HG03457 (cell line): ENCODE measurements at regions not wholly inside any gene's neighbourhood (a gene's known extent, or its start where the extent isn't known, plus 50 kb on each side); places are given as distances from the start of the nearest gene placed in this dataset.
"Not testable (repeated sequence)": the region's sequence is repeated elsewhere in the genome, so short reads cannot be mapped to it uniquely, and the experiment has no call there.

ENCODE experiments used
- ATAC-seq: cut with Tn5 transposase; IDR thresholded peaks from one replicate; pipeline ENCODE4 v1.9.1; 2021; ENCODE audit warnings: moderate number of reproducible peaks; ENCODE audit not compliant: unreplicated experiment

GRCh38 chr18:14342170-14342569, 201.2 kb downstream of the POTEC start:
- ATAC-seq = not testable (repeated sequence)

- not testable (repeated sequence) for ATAC-seq
Measured at GRCh38 chr18:14336017-14336416, 203.8 kb upstream of the ZNF519 start.

- not testable (repeated sequence) for ATAC-seq
Measured at GRCh38 chr18:14321217-14321616, 189.0 kb upstream of the ZNF519 start.

- ATAC-seq = not testable (repeated sequence)
Measured at GRCh38 chr18:14301255-14301654, 169.0 kb upstream of the ZNF519 start.

GRCh38 chr18:14295081-14295480, 162.8 kb upstream of the ZNF519 start:
- not testable (repeated sequence) for ATAC-seq

- ATAC-seq = no peak
Measured at GRCh38 chr18:14285053-14285452, 152.8 kb upstream of the ZNF519 start.

- not testable (repeated sequence) for ATAC-seq
Measured at GRCh38 chr18:14275391-14275790, 143.2 kb upstream of the ZNF519 start.

- not testable (repeated sequence) for ATAC-seq
Measured at GRCh38 chr18:14265637-14266410, 133.6 kb upstream of the ZNF519 start.

- not testable (repeated sequence) for ATAC-seq
Measured at GRCh38 chr18:14262786-14263185, 130.6 kb upstream of the ZNF519 start.

- not testable (repeated sequence) for ATAC-seq
Measured at GRCh38 chr18:14250084-14250677, 117.9 kb upstream of the ZNF519 start.

- ATAC-seq = not testable (repeated sequence)
Measured at GRCh38 chr18:14239224-14239623, 107.0 kb upstream of the ZNF519 start.

GRCh38 chr18:14236356-14237048, 104.3 kb upstream of the ZNF519 start:
- ATAC-seq = not testable (repeated sequence)

- not testable (repeated sequence) for ATAC-seq
Measured at GRCh38 chr18:14225286-14225679, 93.0 kb upstream of the ZNF519 start.

- not testable (repeated sequence) for ATAC-seq
Measured at GRCh38 chr18:14224551-14225285, 92.5 kb upstream of the ZNF519 start.

- ATAC-seq = not testable (repeated sequence)
Measured at GRCh38 chr18:14223919-14224318, 91.7 kb upstream of the ZNF519 start.

- ATAC-seq = not testable (repeated sequence)
Measured at GRCh38 chr18:14223231-14223822, 91.1 kb upstream of the ZNF519 start.

GRCh38 chr18:14222354-14223221, 90.4 kb upstream of the ZNF519 start:
- not testable (repeated sequence) for ATAC-seq

- no peak for ATAC-seq
Measured at GRCh38 chr18:14221689-14222088, 89.5 kb upstream of the ZNF519 start.

GRCh38 chr18:14215952-14216351, 83.7 kb upstream of the ZNF519 start:
- ATAC-seq = not testable (repeated sequence)

GRCh38 chr18:14203424-14203823, 71.2 kb upstream of the ZNF519 start:
- not testable (repeated sequence) for ATAC-seq
